GM12878 (cell line): ENCODE measurements at regions not wholly inside any gene's neighbourhood (a gene's known extent, or its start where the extent isn't known, plus 50 kb on each side); places are given as distances from the start of the nearest gene placed in this dataset.
"Not testable (repeated sequence)": the region's sequence is repeated elsewhere in the genome, so short reads cannot be mapped to it uniquely, and the experiment has no call there.

Source experiments
- ATAC-seq: fragments of 200-7000 bp; cut with Tn5 transposase; 3 replicates; pipeline ENCODE4 v1.9.1; 2020; ENCODE audit warnings: mild to moderate bottlenecking, moderate library complexity
- BruUV-seq: library from RNA; stranded (reverse); fragments of 400-500 nt; replicated peaks from 2 replicates; lab custom pipeline; 2021; lab: Mats Ljungman, UMichigan
- CTCF ChIA-PET: fragments of 300-600 bp; sonication (Branson Sonifier 250); formaldehyde crosslinking; extraction: SDS; loops from one replicate; lab custom pipeline; 2021; ENCODE audit warnings: inconsistent platforms; lab: Yijun Ruan, JAX
- POLR2A ChIA-PET: fragments of 350-600 bp; formaldehyde crosslinking; extraction: SDS; loops from one replicate; lab custom pipeline; 2021; ENCODE audit warnings: inconsistent platforms; lab: Charles Lee
- RAD21 ChIA-PET: fragments of 300-600 bp; sonication (Branson Sonifier 250); formaldehyde crosslinking; loops from one replicate; lab custom pipeline; 2023; ENCODE audit warnings: antibody characterized with exemption; ENCODE audit not compliant: unreplicated experiment; lab: Charles Lee
- SMC1A ChIA-PET: fragments of 300-600 bp; sonication (Branson Sonifier 250); formaldehyde crosslinking; loops from one replicate; lab custom pipeline; 2023; ENCODE audit not compliant: unreplicated experiment, uncharacterized antibody; lab: Charles Lee
- DNase-seq: peaks from one replicate; pipeline ENCODE4 v3.0.0-alpha.2; 2011; ENCODE audit warnings: low read depth, low spot score
- FAIRE-seq: peaks from 3 replicates; lab custom pipeline; 2011; peaks lifted over from hg19 to GRCh38; lab: Jason Lieb, UNC
- H2AFZ ChIP-seq: 2 replicates; pipeline ENCODE4 v1.6.0; 2011; ENCODE audit warnings: low read depth, low read length, control low read depth; ENCODE audit not compliant: control insufficient read depth
- H3K27ac ChIP-seq: 2 replicates; pipeline ENCODE4 v1.5.1; 2011; ENCODE audit warnings: control low read depth; ENCODE audit not compliant: control insufficient read depth, insufficient read depth
- H3K27me3 ChIP-seq, 2 experiments: replicated peaks in 1 of 2; 2 replicates each; pipeline versions ENCODE4 v1.6.0 to v1.6.1; 2011; ENCODE audit warnings: low read length in 1 of 2; ENCODE audit not compliant: control insufficient read depth in 2 of 2, insufficient read depth in 2 of 2
- H3K36me3 ChIP-seq, 2 experiments: 2 replicates each; pipeline ENCODE4 v1.5.1; 2011; ENCODE audit warnings: low read length in 1 of 2; ENCODE audit not compliant: control insufficient read depth in 2 of 2, insufficient read depth in 2 of 2
- H3K4me1 ChIP-seq: 2 replicates; pipeline ENCODE4 v1.6.1; 2011; ENCODE audit warnings: mild to moderate bottlenecking, low read length, moderate library complexity, mixed read lengths; ENCODE audit not compliant: control insufficient read depth, insufficient read depth
- H3K4me2 ChIP-seq: 2 replicates; pipeline ENCODE4 v1.6.0; 2011; ENCODE audit warnings: control low read depth; ENCODE audit not compliant: control insufficient read depth, insufficient read depth
- H3K4me3 ChIP-seq: fragments of 200-600 bp; sonication (generic); 2 replicates; pipeline ENCODE4 v1.5.1; 2016
- H3K79me2 ChIP-seq: 2 replicates; pipeline ENCODE4 v1.6.0; 2011; ENCODE audit warnings: low read length; ENCODE audit not compliant: control insufficient read depth, insufficient read depth
- H3K9ac ChIP-seq: 2 replicates; pipeline ENCODE4 v1.8.0; 2011; ENCODE audit warnings: low read length, control low read depth, mixed read lengths; ENCODE audit not compliant: control insufficient read depth, insufficient read depth
- H3K9me3 ChIP-seq: replicated peaks from 3 replicates; pipeline ENCODE4 v1.5.1; 2011; ENCODE audit warnings: mild to moderate bottlenecking, low read length; ENCODE audit not compliant: control insufficient read depth, insufficient read depth
- H4K20me1 ChIP-seq: 2 replicates; pipeline ENCODE4 v1.6.0; 2011; ENCODE audit not compliant: control insufficient read depth, insufficient read depth
- ATF7 ChIP-seq: fragments of 450-650 bp; IDR thresholded peaks from 2 replicates; pipeline ENCODE4 v1.6.1; 2016; ENCODE audit warnings: low read depth, mild to moderate bottlenecking
- CEBPB ChIP-seq, 2 experiments: fragments of 150-350 bp in 1 of 2; IDR thresholded peaks; 2 replicates each; pipeline ENCODE4 v1.6.1; 2012 to 2014; ENCODE audit warnings: low read depth in 2 of 2, low read length in 2 of 2, borderline replicate concordance in 1 of 2, inconsistent platforms in 1 of 2
- CREB1 ChIP-seq: IDR thresholded peaks from 2 replicates; pipeline ENCODE4 v1.6.1; 2012; ENCODE audit warnings: low read depth, mild to moderate bottlenecking, inconsistent platforms
- CTCF ChIP-seq, 3 experiments: IDR thresholded peaks in 2 of 3; conservative IDR thresholded peaks in 1 of 3; 2 replicates each; pipeline ENCODE4 v1.5.1; 2011; ENCODE audit warnings: low read depth in 3 of 3, low read length in 3 of 3, mild to moderate bottlenecking in 3 of 3, control low read depth in 2 of 3, moderate library complexity in 2 of 3, inconsistent platforms in 1 of 3, mixed read lengths in 1 of 3; ENCODE audit not compliant: control insufficient read depth in 2 of 3, insufficient read depth in 1 of 3; ENCODE audit errors: extremely low read depth in 1 of 3
- EP300 ChIP-seq, 2 experiments: fragments of 150-350 bp in 1 of 2; IDR thresholded peaks; 2 replicates each; pipeline ENCODE4 v1.6.1; 2011 to 2012; ENCODE audit warnings: low read depth in 2 of 2, low read length in 2 of 2, borderline replicate concordance in 1 of 2, improper control_type of control experiment in 1 of 2, inconsistent platforms in 1 of 2; ENCODE audit not compliant: control insufficient read depth in 1 of 2
- IRF4 ChIP-seq: IDR thresholded peaks from 2 replicates; pipeline ENCODE4 v1.6.1; 2011; ENCODE audit warnings: low read depth, low read length
- MYC ChIP-seq: IDR thresholded peaks from 2 replicates; pipeline ENCODE4 v1.6.1; 2011; ENCODE audit warnings: mild to moderate bottlenecking, low read length, moderate library complexity, inconsistent platforms; ENCODE audit not compliant: insufficient read depth, insufficient replicate concordance, insufficient read length, severe bottlenecking
- RELB ChIP-seq: fragments of 450-650 bp; IDR thresholded peaks from 2 replicates; pipeline ENCODE4 v1.6.1; 2017; ENCODE audit warnings: low read depth, mild to moderate bottlenecking, moderate library complexity
- SP1 ChIP-seq: IDR thresholded peaks from one replicate; pipeline ENCODE4 v1.6.1; 2011; ENCODE audit warnings: low read depth, low read length
- WGBS: methylation state at CpG from one replicate; pipeline ENCODE4 v1.1.6; 2016; ENCODE audit warnings: low lambda C conversion rate; ENCODE audit not compliant: insufficient replicate concordance, insufficient coverage; ENCODE audit errors: missing lambda C conversion rate; 5-methylcytosine and 5-hydroxymethylcytosine counted together
- in situ Hi-C: fragments of 300-500 bp; cut with MboI; formaldehyde crosslinking; loops from 9 replicates; pipeline ENCODE4 v1.14.3; 2018; ENCODE audit warnings: mixed read lengths
- intact Hi-C: fragments of 100-400 bp; cut with micrococcal nuclease; formaldehyde crosslinking; loops from one replicate; pipeline ENCODE4 v1.14.2; 2022; ENCODE audit not compliant: unreplicated experiment

DNA sequence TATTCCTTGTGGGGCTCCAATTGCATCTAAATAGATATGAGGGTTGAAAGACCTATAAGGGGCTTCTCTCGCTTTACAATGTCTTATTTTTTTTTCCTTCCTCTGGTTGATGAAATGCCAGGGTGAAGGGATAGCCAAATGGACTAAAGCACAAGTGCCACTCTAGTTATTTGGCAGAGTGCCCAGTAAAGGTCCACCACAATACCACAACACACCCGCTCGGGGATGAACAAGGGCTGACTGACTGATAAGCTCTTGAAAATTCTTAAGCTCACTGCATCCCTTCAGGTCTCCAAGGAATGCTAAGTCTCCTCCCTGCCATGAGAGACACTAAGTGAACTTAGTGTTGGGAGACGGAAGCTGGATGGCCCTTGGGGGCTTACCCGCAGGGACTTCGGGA, 121.0 kb upstream of the CCNG1 start:
- H3K79me2 ChIP-seq, POLR2A ChIA-PET, FAIRE-seq, ATAC-seq, H4K20me1 ChIP-seq, intact Hi-C loops, H2AFZ ChIP-seq, H3K4me1 ChIP-seq, H3K9me3 ChIP-seq, H3K4me3 ChIP-seq, BruUV-seq, H3K9ac ChIP-seq, in situ Hi-C loops, H3K27me3 ChIP-seq, H3K27ac ChIP-seq, H3K36me3 ChIP-seq, DNase-seq, RAD21 ChIA-PET, H3K4me2 ChIP-seq: not testable (repeated sequence)
- 69% methylated on average over 6 of the region's 6 CpGs for WGBS
- SMC1A ChIA-PET, result interaction anchor here (0.8 to 1.5 kb wide), 2 partner anchors 10 to 34 kb away, joined by 3 to 5 read pairs; no protein-coding TSS in a partner anchor
- CTCF ChIA-PET, result interaction anchor here (1.1 to 2.2 kb wide), 2 partner anchors 9 to 31 kb away, joined by 3 to 14 read pairs; no protein-coding TSS in a partner anchor

GRCh38 chr5:163318707-163319106, 118.7 kb upstream of the CCNG1 start:
- H3K27me3 ChIP-seq, result no peaks in the 10 kb centered on the region
- H3K9ac ChIP-seq, result no peak overlapping the region
- no peaks in the 10 kb centered on the region for H3K36me3 ChIP-seq
- ChIA-PET POLR2A (no interaction called here), RAD21 (no interaction called here), SMC1A (no interaction called here), CTCF (no interaction called here)
- WGBS, result 67% methylated on average over 14 of the region's 14 CpGs
- no peaks in the 10 kb centered on the region for H4K20me1 ChIP-seq
- no peak overlapping the region for H3K27ac ChIP-seq
- H3K4me3 ChIP-seq, result no peak overlapping the region
- no peaks in the 10 kb centered on the region for H3K79me2 ChIP-seq
- in situ Hi-C loops (no loop called here), intact Hi-C loops (no loop called here)
- BruUV-seq, result no TSS peak
- H3K9me3 ChIP-seq, result no peaks in the 10 kb centered on the region
- FAIRE-seq, result no peak
- no peak for DNase-seq
- no peaks in the 10 kb centered on the region for H3K4me1 ChIP-seq
- ATAC-seq, result no peak
- H3K4me2 ChIP-seq, result no peak overlapping the region
- H2AFZ ChIP-seq, result no peak overlapping the region
- TF ChIP-seq CREB1 (no peak), EP300 (IDR thresholded peaks at IDR 0.05; ENCODE audit: borderline replicate concordance in 1 of 2, control insufficient read depth in 1 of 2, low read depth in 2 of 2, low read length in 2 of 2) (no peak), RELB (no peak), ATF7 (no peak), SP1 (no peak), IRF4 (no peak), MYC (no peak), CTCF (IDR thresholded peaks at IDR 0.05 in 2 of 3, conservative IDR thresholded peaks at IDR 0.05 in 1 of 3; ENCODE audit: control insufficient read depth in 2 of 3, extremely low read depth in 1 of 3, insufficient read depth in 1 of 3, low read depth in 3 of 3, low read length in 3 of 3) (no peak), CEBPB (IDR thresholded peaks at IDR 0.05; ENCODE audit: borderline replicate concordance in 1 of 2, low read depth in 2 of 2, low read length in 2 of 2) (no peak)
